ENCODE measurements at regions not wholly inside any gene's neighbourhood (a gene's known extent, or its start where the extent isn't known, plus 50 kb on each side); places are given as distances from the start of the nearest gene placed in this dataset.

DNA sequence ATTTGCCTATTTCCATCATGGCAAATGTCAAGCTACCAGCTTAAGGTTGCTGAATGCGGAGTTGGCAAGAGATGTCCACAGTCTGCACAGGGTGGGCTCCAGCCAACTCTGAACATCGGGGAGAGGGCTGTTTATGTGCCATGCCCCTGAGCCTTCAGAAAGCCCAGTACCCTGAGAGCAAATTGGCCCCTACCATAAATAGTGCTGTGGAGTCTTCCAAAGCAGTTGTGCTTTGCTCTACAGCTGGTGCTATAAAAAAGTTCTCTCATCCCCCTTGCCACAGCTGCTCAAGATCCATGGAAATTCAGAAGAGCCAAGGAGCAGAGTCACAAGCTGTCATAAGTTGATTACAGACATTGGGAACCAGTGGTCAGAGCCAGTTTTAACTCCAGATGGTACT lies 85.6 kb upstream of the CLDN14 start:
- Histone ChIP-seq H3K4me3 (replicated peaks in 1 of 3; ENCODE audit: low read depth in 2 of 3, low read length in 3 of 3) (no peak overlapping the region), H3K4me2 (replicated peaks; ENCODE audit: extremely low read depth, low read length, poor library complexity, severe bottlenecking) (no peak overlapping the region), H3K9ac (ENCODE audit: insufficient read depth, low read length, poor library complexity, severe bottlenecking) (no peak overlapping the region), H3K79me2 (ENCODE audit: insufficient read depth, low read length) (no peaks in the 10 kb centered on the region), H3K9me3 (replicated peaks in 1 of 2; ENCODE audit: control insufficient read depth in 1 of 2, insufficient read depth in 1 of 2, low read length in 2 of 2) (peaks cover 0 to 6% of the 10 kb centered on the region in 2 donors), H3K4me1 (ENCODE audit: control insufficient read depth in 1 of 2, insufficient read depth in 2 of 2, low read length in 2 of 2) (no peaks in the 10 kb centered on the region), H3K27ac (ENCODE audit: low read depth in 1 of 2, low read length in 2 of 2) (no peak overlapping the region), H3K27me3 (ENCODE audit: control insufficient read depth in 2 of 2, insufficient read depth in 2 of 2, low read length in 2 of 2) (no peaks in the 10 kb centered on the region), H4K20me1 (ENCODE audit: insufficient read depth, low read length) (no peaks in the 10 kb centered on the region), H3K36me3 (replicated peaks in 1 of 2; ENCODE audit: control insufficient read depth in 1 of 2, insufficient read depth in 2 of 2, low read length in 2 of 2) (no peaks in the 10 kb centered on the region), H2AFZ (ENCODE audit: insufficient read depth, low read depth, low read length, poor library complexity, severe bottlenecking) (no peak overlapping the region)
- WGBS (ENCODE audit: insufficient coverage), result 88% methylated on average over 2 of the region's 2 CpGs
- DNase-seq, result no peak
- Mint-ChIP-seq H3K27me3 (ENCODE audit: low read depth in 3 of 3) (peaks cover 4 to 6% (median 4%) of the 10 kb centered on the region in 3 donors), H3K4me1 (peaks cover 6% of the 10 kb centered on the region), H3K4me3 (no peak overlapping the region), H3K27ac (no peak overlapping the region), H3K9me3 (peaks cover 0 to 5% (median 3%) of the 10 kb centered on the region in 7 donors), H3K36me3 (no peaks in the 10 kb centered on the region)
- intact Hi-C loops (cut with micrococcal nuclease), result no loop called here
- TF ChIP-seq, protein P1, sequence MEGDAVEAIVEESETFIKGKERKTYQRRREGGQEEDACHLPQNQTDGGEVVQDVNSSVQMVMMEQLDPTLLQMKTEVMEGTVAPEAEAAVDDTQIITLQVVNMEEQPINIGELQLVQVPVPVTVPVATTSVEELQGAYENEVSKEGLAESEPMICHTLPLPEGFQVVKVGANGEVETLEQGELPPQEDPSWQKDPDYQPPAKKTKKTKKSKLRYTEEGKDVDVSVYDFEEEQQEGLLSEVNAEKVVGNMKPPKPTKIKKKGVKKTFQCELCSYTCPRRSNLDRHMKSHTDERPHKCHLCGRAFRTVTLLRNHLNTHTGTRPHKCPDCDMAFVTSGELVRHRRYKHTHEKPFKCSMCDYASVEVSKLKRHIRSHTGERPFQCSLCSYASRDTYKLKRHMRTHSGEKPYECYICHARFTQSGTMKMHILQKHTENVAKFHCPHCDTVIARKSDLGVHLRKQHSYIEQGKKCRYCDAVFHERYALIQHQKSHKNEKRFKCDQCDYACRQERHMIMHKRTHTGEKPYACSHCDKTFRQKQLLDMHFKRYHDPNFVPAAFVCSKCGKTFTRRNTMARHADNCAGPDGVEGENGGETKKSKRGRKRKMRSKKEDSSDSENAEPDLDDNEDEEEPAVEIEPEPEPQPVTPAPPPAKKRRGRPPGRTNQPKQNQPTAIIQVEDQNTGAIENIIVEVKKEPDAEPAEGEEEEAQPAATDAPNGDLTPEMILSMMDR (IDR thresholded peaks at IDR 0.05), result no peak

DNA sequence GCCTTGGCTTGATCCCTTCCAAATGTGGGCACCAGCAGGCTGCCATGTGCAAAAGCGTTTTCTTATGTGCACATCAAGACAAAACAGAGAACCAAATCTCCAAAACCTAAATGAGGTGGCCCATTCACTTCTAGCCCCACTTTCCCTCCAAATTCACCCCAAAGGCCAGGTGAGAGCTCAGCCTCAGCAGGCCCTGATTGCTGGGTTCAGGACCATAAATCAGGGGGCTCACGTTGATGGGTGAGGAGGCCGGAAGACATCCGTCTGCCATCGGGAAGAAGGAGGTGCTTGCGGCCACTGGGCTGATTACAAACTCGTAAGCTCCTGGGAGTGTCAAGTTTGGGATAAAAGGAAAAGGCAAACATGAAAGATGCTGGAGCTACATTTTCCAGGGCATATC lies 86.7 kb upstream of the CLDN14 start:
- no peak overlapping the region for H3K27ac ChIP-seq (ENCODE audit: low read depth in 1 of 2, low read length in 2 of 2)
- H3K27ac Mint-ChIP-seq, result no peak overlapping the region
- H3K4me3 ChIP-seq (replicated peaks in 1 of 3; ENCODE audit: low read depth in 2 of 3, low read length in 3 of 3), result no peak overlapping the region
- no peak overlapping the region for H3K9ac ChIP-seq (ENCODE audit: insufficient read depth, low read length, poor library complexity, severe bottlenecking)
- H3K4me1 ChIP-seq (ENCODE audit: control insufficient read depth in 1 of 2, insufficient read depth in 2 of 2, low read length in 2 of 2), result no peaks in the 10 kb centered on the region
- H3K9me3 ChIP-seq (replicated peaks in 1 of 2; ENCODE audit: control insufficient read depth in 1 of 2, insufficient read depth in 1 of 2, low read length in 2 of 2), result peaks cover 0 to 6% of the 10 kb centered on the region in 2 donors
- TF ChIP-seq, protein P1 (IDR thresholded peaks at IDR 0.05), result no peak
- DNase-seq, result no peak
- no peak overlapping the region for H3K4me3 Mint-ChIP-seq
- no peaks in the 10 kb centered on the region for H3K79me2 ChIP-seq (ENCODE audit: insufficient read depth, low read length)
- peaks cover 5 to 7% (median 6%) of the 10 kb centered on the region in 3 donors for H3K27me3 Mint-ChIP-seq (ENCODE audit: low read depth in 3 of 3)
- H3K36me3 Mint-ChIP-seq, result no peaks in the 10 kb centered on the region
- intact Hi-C loops (cut with micrococcal nuclease), result no loop called here
- H3K27me3 ChIP-seq (ENCODE audit: control insufficient read depth in 2 of 2, insufficient read depth in 2 of 2, low read length in 2 of 2), result no peaks in the 10 kb centered on the region
- no peak overlapping the region for H2AFZ ChIP-seq (ENCODE audit: insufficient read depth, low read depth, low read length, poor library complexity, severe bottlenecking)
- H3K36me3 ChIP-seq (replicated peaks in 1 of 2; ENCODE audit: control insufficient read depth in 1 of 2, insufficient read depth in 2 of 2, low read length in 2 of 2), result no peaks in the 10 kb centered on the region
- peaks cover 4% of the 10 kb centered on the region for H3K4me1 Mint-ChIP-seq
- WGBS (ENCODE audit: insufficient coverage), result 94% methylated on average over 6 of the region's 7 CpGs
- H3K9me3 Mint-ChIP-seq, result peaks cover 0 to 5% (median 3%) of the 10 kb centered on the region in 7 donors
- H3K4me2 ChIP-seq (replicated peaks; ENCODE audit: extremely low read depth, low read length, poor library complexity, severe bottlenecking), result no peak overlapping the region
- H4K20me1 ChIP-seq (ENCODE audit: insufficient read depth, low read length), result no peaks in the 10 kb centered on the region

All from CD14-positive monocyte (primary cell).